ENCODE measurements at regions not wholly inside any gene's neighbourhood (a gene's known extent, or its start where the extent isn't known, plus 50 kb on each side); places are given as distances from the start of the nearest gene placed in this dataset.

GRCh38 chr5:173714551-173715428, 98.3 kb upstream of the BOD1 start (continued):
- TF ChIP-seq SFPQ (IDR thresholded peaks at IDR 0.05; ENCODE audit: low read depth, low read length) (no peak), ZBED1 (IDR thresholded peaks at IDR 0.05) (no peak), ATF6 (CRISPR knock-in tag; IDR thresholded peaks at IDR 0.05) (no peak), NFE2 (IDR thresholded peaks at IDR 0.05; ENCODE audit: low read depth) (peak; percentile 43; the same call in 1 of the 2 replicates), ATF7 (IDR thresholded peaks at IDR 0.05) (0 out of 2 replicates have a peak, but pooled peaks have one; percentile 23), ETV1 (tag; conservative IDR thresholded peaks at IDR 0.05; ENCODE audit: low read depth) (no peak), NR2C2 (CRISPR knock-in tag; IDR thresholded peaks at IDR 0.05) (no peak), NR2C2 (tag; IDR thresholded peaks at IDR 0.05) (no peak; the same call in none of the 2 replicates), TAF9B (IDR thresholded peaks at IDR 0.05; ENCODE audit: partially characterized antibody) (no peak), PTRF (tag; IDR thresholded peaks at IDR 0.05) (0 out of 2 replicates have a peak, but pooled peaks have one; percentile 40), SMARCC2 (IDR thresholded peaks at IDR 0.05; ENCODE audit: low read depth) (peak; percentile 45; the same call in 1 of the 2 replicates), ZNF511 (CRISPR knock-in tag; IDR thresholded peaks at IDR 0.05) (no peak), IFI16 (CRISPR knock-in tag; IDR thresholded peaks at IDR 0.05) (no peak), RCOR1 (IDR thresholded peaks at IDR 0.05; ENCODE audit: borderline replicate concordance in 1 of 2, low read depth in 2 of 2, low read length in 2 of 2) (0 out of 4 replicates have a peak, but pooled peaks of 1 of the 2 experiments have one; percentile 1), DACH1 (IDR thresholded peaks at IDR 0.05; ENCODE audit: partially characterized antibody) (peak; percentile 80), XRCC5 (IDR thresholded peaks at IDR 0.05; ENCODE audit: low read depth, low read length) (no peak), CTCFL (IDR thresholded peaks at IDR 0.05; ENCODE audit: borderline replicate concordance, insufficient read depth, low read depth, low read length, poor library complexity, severe bottlenecking) (no peak), TFAP4 (CRISPR knock-in tag; IDR thresholded peaks at IDR 0.05; ENCODE audit: borderline replicate concordance) (peak; percentile 86)

All from K562 (cell line).